DOHH2 (cell line): ENCODE measurements at regions not wholly inside any gene's neighbourhood (a gene's known extent, or its start where the extent isn't known, plus 50 kb on each side); places are given as distances from the start of the nearest gene placed in this dataset.

ENCODE experiments used
- EZH2phosphoT487 ChIP-seq: fragments of 200-600 bp; sonication (generic); IDR thresholded peaks from 2 replicates; pipeline ENCODE4 v1.6.1; 2017; ENCODE audit warnings: borderline replicate concordance, mild to moderate bottlenecking, antibody characterized with exemption, low read length, moderate library complexity, mixed read lengths
- TF ChIP-seq, protein P1 (sequence below): fragments of 200-600 bp; sonication (generic); IDR thresholded peaks from one replicate; pipeline ENCODE4 v1.5.1; 2014; ENCODE audit warnings: antibody characterized with exemption, mild to moderate bottlenecking, low read depth, low read length; ENCODE audit not compliant: poor library complexity, severe bottlenecking

DNA sequence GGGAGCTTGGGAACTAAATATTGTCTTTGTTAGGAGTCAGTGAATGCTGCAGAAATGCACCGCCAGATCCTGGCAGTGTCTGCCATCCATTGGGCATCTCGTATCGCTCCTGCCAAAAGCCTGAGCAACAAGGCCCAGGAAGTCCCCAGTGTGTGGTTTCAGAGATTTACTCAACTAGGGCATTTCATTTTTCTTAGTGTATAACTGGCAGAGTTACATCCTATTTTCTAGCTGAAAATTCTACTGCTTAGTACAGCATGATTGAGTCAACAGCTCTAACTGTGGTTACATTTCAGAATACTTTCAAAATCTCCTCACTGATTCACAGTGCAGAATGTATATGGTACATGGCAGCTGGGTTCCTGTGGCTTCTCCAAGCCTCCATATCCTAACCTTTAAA lies 95.8 kb upstream of the CREB5 start:
- TF ChIP-seq, protein P1, sequence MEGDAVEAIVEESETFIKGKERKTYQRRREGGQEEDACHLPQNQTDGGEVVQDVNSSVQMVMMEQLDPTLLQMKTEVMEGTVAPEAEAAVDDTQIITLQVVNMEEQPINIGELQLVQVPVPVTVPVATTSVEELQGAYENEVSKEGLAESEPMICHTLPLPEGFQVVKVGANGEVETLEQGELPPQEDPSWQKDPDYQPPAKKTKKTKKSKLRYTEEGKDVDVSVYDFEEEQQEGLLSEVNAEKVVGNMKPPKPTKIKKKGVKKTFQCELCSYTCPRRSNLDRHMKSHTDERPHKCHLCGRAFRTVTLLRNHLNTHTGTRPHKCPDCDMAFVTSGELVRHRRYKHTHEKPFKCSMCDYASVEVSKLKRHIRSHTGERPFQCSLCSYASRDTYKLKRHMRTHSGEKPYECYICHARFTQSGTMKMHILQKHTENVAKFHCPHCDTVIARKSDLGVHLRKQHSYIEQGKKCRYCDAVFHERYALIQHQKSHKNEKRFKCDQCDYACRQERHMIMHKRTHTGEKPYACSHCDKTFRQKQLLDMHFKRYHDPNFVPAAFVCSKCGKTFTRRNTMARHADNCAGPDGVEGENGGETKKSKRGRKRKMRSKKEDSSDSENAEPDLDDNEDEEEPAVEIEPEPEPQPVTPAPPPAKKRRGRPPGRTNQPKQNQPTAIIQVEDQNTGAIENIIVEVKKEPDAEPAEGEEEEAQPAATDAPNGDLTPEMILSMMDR: no peak
- TF ChIP-seq EZH2phosphoT487: no peak
